K562 (cell line): ENCODE measurements at regions not wholly inside any gene's neighbourhood (a gene's known extent, or its start where the extent isn't known, plus 50 kb on each side); places are given as distances from the start of the nearest gene placed in this dataset.

Source experiments
- ATAC-seq: fragments of 200-7000 bp; cut with Tn5 transposase; 3 replicates; pipeline ENCODE4 v1.9.1; 2020; ENCODE audit warnings: moderate library complexity
- BruUV-seq: library from RNA; stranded (reverse); fragments of 400-500 nt; replicated peaks from 2 replicates; lab custom pipeline; 2021; lab: Mats Ljungman, UMichigan
- CTCF ChIA-PET: fragments of 300-600 bp; formaldehyde crosslinking; extraction: SDS; loops from one replicate; lab custom pipeline; 2021; ENCODE audit warnings: low intra/inter-chr PET ratio; lab: Yijun Ruan, JAX
- POLR2A ChIA-PET: fragments of 300-600, 350-650 bp; sonication (Branson Sonifier 250); formaldehyde crosslinking; extraction: SDS; loops from one replicate; lab custom pipeline; 2021; ENCODE audit warnings: antibody characterized with exemption, inconsistent platforms; lab: Yijun Ruan, JAX
- DNase-seq, 4 experiments: peaks; one replicate each; pipeline versions ENCODE4 v3.0.0 to v3.0.0-alpha.2; 2011 to 2018; ENCODE audit warnings: low spot score in 3 of 4, mixed read lengths in 3 of 4; ENCODE audit errors: extremely low read depth in 1 of 4
- FAIRE-seq: peaks from 2 replicates; lab custom pipeline; 2011; peaks lifted over from hg19 to GRCh38; lab: Jason Lieb, UNC
- H2AFZ ChIP-seq: 2 replicates; pipeline ENCODE4 v1.6.0; 2011; ENCODE audit warnings: low read depth, low read length, control low read depth, inconsistent platforms
- H3K27ac ChIP-seq: fragments of 200-600 bp; 3 replicates; pipeline ENCODE4 v1.8.0; 2011; ENCODE audit warnings: low read depth, mild to moderate bottlenecking, control low read depth, inconsistent platforms, low read length, moderate library complexity, mixed read lengths; ENCODE audit errors: extremely low read depth
- H3K27me3 ChIP-seq, 2 experiments: fragments of 300-600 bp in 1 of 2; 2 replicates in 1 of 2; 3 replicates in 1 of 2; pipeline versions ENCODE4 v1.6.0 to v1.8.0; 2011; ENCODE audit warnings: inconsistent platforms in 2 of 2, low read length in 2 of 2, mild to moderate bottlenecking in 1 of 2, mixed read lengths in 1 of 2, moderate library complexity in 1 of 2; ENCODE audit not compliant: control insufficient read depth in 2 of 2, insufficient read depth in 2 of 2
- H3K36me3 ChIP-seq: fragments of 300-600 bp; 3 replicates; pipeline ENCODE4 v1.8.0; 2011; ENCODE audit warnings: mild to moderate bottlenecking, low read length, inconsistent platforms; ENCODE audit not compliant: control insufficient read depth, insufficient read depth
- H3K4me1 ChIP-seq, 2 experiments: fragments of 200-600 bp in 1 of 2; replicated peaks in 1 of 2; 2 replicates in 1 of 2; 3 replicates in 1 of 2; pipeline versions ENCODE4 v1.5.1 to v1.8.0; 2011; ENCODE audit warnings: inconsistent platforms in 2 of 2, low read length in 2 of 2, mild to moderate bottlenecking in 1 of 2, mixed read lengths in 1 of 2, moderate library complexity in 1 of 2; ENCODE audit not compliant: control insufficient read depth in 2 of 2, insufficient read depth in 2 of 2
- H3K4me2 ChIP-seq: 2 replicates; pipeline ENCODE4 v1.6.1; 2011; ENCODE audit warnings: low read length, control low read depth, inconsistent platforms, mixed read lengths; ENCODE audit not compliant: insufficient read depth
- H3K4me3 ChIP-seq: fragments of 200-600 bp; sonication (generic), shearing (Covaris generic); 2 replicates; pipeline ENCODE4 v1.5.1; 2016; ENCODE audit warnings: control low read depth, inconsistent platforms
- H3K79me2 ChIP-seq: fragments of 200-600 bp; 3 replicates; pipeline ENCODE4 v1.8.0; 2011; ENCODE audit warnings: low read length, inconsistent platforms; ENCODE audit not compliant: control insufficient read depth, insufficient read depth
- H3K9ac ChIP-seq, 2 experiments: 2 replicates each; pipeline versions ENCODE4 v1.6.0 to v1.6.1; 2011; ENCODE audit warnings: low read depth in 2 of 2, low read length in 2 of 2, control low read depth in 1 of 2, inconsistent platforms in 1 of 2, mild to moderate bottlenecking in 1 of 2, mixed read lengths in 1 of 2; ENCODE audit not compliant: insufficient read depth in 1 of 2
- H3K9me1 ChIP-seq: one replicate; pipeline ENCODE4 v1.6.0; 2011; ENCODE audit warnings: inconsistent platforms, mild to moderate bottlenecking, low read length, moderate library complexity; ENCODE audit not compliant: control insufficient read depth, insufficient read depth
- H3K9me3 ChIP-seq: replicated peaks from 2 replicates; pipeline ENCODE4 v1.5.1; 2011; ENCODE audit warnings: low read depth, low read length, inconsistent platforms; ENCODE audit not compliant: control insufficient read depth, insufficient read depth
- H4K20me1 ChIP-seq: replicated peaks from 2 replicates; pipeline ENCODE4 v1.6.1; 2011; ENCODE audit warnings: low read length, inconsistent platforms, mixed read lengths; ENCODE audit not compliant: control insufficient read depth, insufficient read depth
- DIDO1 ChIP-seq: fragments of 450-650 bp; IDR thresholded peaks from 2 replicates; pipeline ENCODE4 v1.6.1; 2016; ENCODE audit warnings: low read depth, missing biosample characterization, missing genetic modification characterization
- HSF4 ChIP-seq: fragments of 250-450 bp; sonication (Bioruptor Pico); IDR thresholded peaks from 2 replicates; pipeline ENCODE4 v2.1.2; 2022; ENCODE audit warnings: mild to moderate bottlenecking, moderate library complexity, borderline replicate concordance
- ID3 ChIP-seq, 2 experiments: fragments of 250-450 bp in 1 of 2; fragments of 450-650 bp in 1 of 2; sonication (Bioruptor Pico) in 1 of 2; IDR thresholded peaks; 2 replicates each; pipeline versions ENCODE4 v1.6.1 to v1.8.0; 2016 to 2021; ENCODE audit warnings: mild to moderate bottlenecking in 2 of 2, moderate library complexity in 2 of 2, missing compliant biosample characterization in 1 of 2, missing genetic modification characterization in 1 of 2
- PKNOX1 ChIP-seq: fragments of 450-650 bp; IDR thresholded peaks from 2 replicates; pipeline ENCODE4 v1.6.1; 2016
- ZNF282 ChIP-seq: sonication (generic); formaldehyde crosslinking; IDR thresholded peaks from 2 replicates; pipeline ENCODE4 v1.8.1; 2023; ENCODE audit warnings: missing genetic modification reagents
- WGBS: fragments of 100-300 bp; shearing (Covaris generic); methylation state at CpG from one replicate; pipeline ENCODE4 v1.1.6; 2016; ENCODE audit warnings: low coverage, mixed read lengths; ENCODE audit not compliant: insufficient coverage; ENCODE audit errors: missing lambda C conversion rate; 5-methylcytosine and 5-hydroxymethylcytosine counted together
- in situ Hi-C: fragments of 300-500 bp; cut with MboI; formaldehyde crosslinking; loops from 4 replicates; pipeline ENCODE4 v1.15.0; 2018; ENCODE audit warnings: inconsistent platforms, mixed read lengths
- intact Hi-C: fragments of 100-400 bp; cut with micrococcal nuclease; formaldehyde crosslinking; loops from 2 replicates; pipeline ENCODE4 v1.14.2; 2022

GRCh38 chr13:56009418-56009817, 1131.3 kb upstream of the PRR20A start:
- 0% methylated on average over 2 of the region's 2 CpGs for WGBS
- Histone ChIP-seq H2AFZ (no peak overlapping the region), H3K9ac (no peak overlapping the region), H3K4me1 (no peaks in the 10 kb centered on the region), H4K20me1 (no peaks in the 10 kb centered on the region), H3K27me3 (no peaks in the 10 kb centered on the region), H3K36me3 (no peaks in the 10 kb centered on the region), H3K27ac (no peak overlapping the region), H3K79me2 (no peaks in the 10 kb centered on the region), H3K4me3 (no peak overlapping the region), H3K4me2 (no peak overlapping the region), H3K9me1 (no peaks in the 10 kb centered on the region), H3K9me3 (no peaks in the 10 kb centered on the region)
- BruUV-seq: no TSS peak
- intact Hi-C loops (no loop called here), in situ Hi-C loops (no loop called here)
- ATAC-seq (no peak), DNase-seq (no peak), FAIRE-seq (no peak)
- TF ChIP-seq DIDO1 (tag) (no peak), HSF4 (no peak), PKNOX1 (no peak), ID3 (CRISPR knock-in tag; IDR thresholded peaks at IDR 0.05) (no peak), ID3 (tag; IDR thresholded peaks at IDR 0.05) (no peak), ZNF282 (CRISPR knock-in tag) (no peak)
- ChIA-PET POLR2A (no interaction called here), CTCF (no interaction called here)
